Panc1 (cell line): ENCODE measurements at regions not wholly inside any gene's neighbourhood (a gene's known extent, or its start where the extent isn't known, plus 50 kb on each side); places are given as distances from the start of the nearest gene placed in this dataset.

Experiments used
- ATAC-seq: fragments of 200-7000 bp; cut with Tn5 transposase; 2 replicates; pipeline ENCODE4 v1.9.1; 2020; ENCODE audit warnings: mild to moderate bottlenecking, moderate library complexity
- BruUV-seq: library from RNA; stranded (reverse); fragments of 400-500 nt; replicated peaks from 2 replicates; lab custom pipeline; 2021; lab: Mats Ljungman, UMichigan
- CTCF ChIA-PET: fragments of 300-600 bp; sonication (Branson Sonifier 250); formaldehyde crosslinking; loops from one replicate; lab custom pipeline; 2022; ENCODE audit warnings: antibody characterized with exemption; lab: Charles Lee
- POLR2A ChIA-PET: fragments of 300-600 bp; sonication (Branson Sonifier 250); formaldehyde crosslinking; loops from one replicate; lab custom pipeline; 2022; ENCODE audit warnings: antibody characterized with exemption; lab: Charles Lee
- DNase-seq: peaks from one replicate; pipeline ENCODE4 v3.0.0-alpha.2; 2010; ENCODE audit warnings: low read depth, low spot score
- H3K27ac ChIP-seq: 2 replicates; pipeline ENCODE4 v1.5.1; 2011; ENCODE audit warnings: mild to moderate bottlenecking, low read length, inconsistent platforms
- H3K27me3 ChIP-seq: fragments of 200-500 bp; sonication (Bioruptor generic); 2 replicates; pipeline ENCODE4 v1.6.0; 2014; ENCODE audit warnings: low read length, inconsistent platforms; ENCODE audit not compliant: control insufficient read depth, insufficient read depth
- H3K36me3 ChIP-seq: fragments of 200-500 bp; sonication (Bioruptor generic); 2 replicates; pipeline ENCODE4 v1.5.1; 2014; ENCODE audit warnings: inconsistent platforms, mild to moderate bottlenecking, low read length, moderate library complexity; ENCODE audit not compliant: control insufficient read depth, insufficient read depth
- H3K4me1 ChIP-seq: 2 replicates; pipeline ENCODE4 v1.5.1; 2011; ENCODE audit warnings: inconsistent platforms, mild to moderate bottlenecking, low read length, moderate library complexity; ENCODE audit not compliant: control insufficient read depth, insufficient read depth
- H3K4me3 ChIP-seq, 2 experiments: 2 replicates each; pipeline ENCODE4 v1.5.1; 2011 to 2012; ENCODE audit warnings: low read depth in 2 of 2, low read length in 2 of 2, mild to moderate bottlenecking in 2 of 2, inconsistent platforms in 1 of 2, moderate library complexity in 1 of 2
- H3K9me3 ChIP-seq: fragments of 200-500 bp; sonication (Bioruptor generic); 2 replicates; pipeline ENCODE4 v1.5.1; 2014; ENCODE audit warnings: low read depth, mild to moderate bottlenecking, inconsistent platforms, low read length, moderate library complexity; ENCODE audit not compliant: control insufficient read depth, insufficient read depth
- POLR2AphosphoS5 ChIP-seq: IDR thresholded peaks from 2 replicates; pipeline ENCODE4 v1.6.1; 2012; ENCODE audit warnings: mild to moderate bottlenecking, low read depth, low read length, moderate library complexity
- SIN3A ChIP-seq: IDR thresholded peaks from 2 replicates; pipeline ENCODE4 v1.6.1; 2012; ENCODE audit warnings: low read depth, mild to moderate bottlenecking, low read length, moderate library complexity, borderline replicate concordance; ENCODE audit not compliant: insufficient read depth
- TCF7L2 ChIP-seq: IDR thresholded peaks from 2 replicates; pipeline ENCODE4 v1.6.1; 2011; ENCODE audit warnings: mild to moderate bottlenecking, low read depth, low read length, inconsistent platforms
- in situ Hi-C: cut with HindIII; loops from 2 replicates; pipeline ENCODE4 v1.10.0; 2016; ENCODE audit warnings: low sequenced_read_pairs, low pct_unique_long_range_greater_than_20kb
- intact Hi-C: fragments of 100-400 bp; cut with micrococcal nuclease; formaldehyde crosslinking; loops from one replicate; pipeline ENCODE4 v1.10.0; 2022; ENCODE audit not compliant: unreplicated experiment
- TF ChIP-seq, protein P1 (sequence below): fragments of 450-650 bp; IDR thresholded peaks from 2 replicates; pipeline ENCODE4 v1.5.1; 2017; ENCODE audit warnings: mild to moderate bottlenecking
- TF ChIP-seq, protein P2 (sequence below), 2 experiments: IDR thresholded peaks; 2 replicates each; pipeline ENCODE4 v1.6.1; 2011 to 2012; ENCODE audit warnings: low read depth in 2 of 2, control low read depth in 1 of 2, low read length in 1 of 2, mild to moderate bottlenecking in 1 of 2, moderate library complexity in 1 of 2; ENCODE audit not compliant: insufficient read depth in 1 of 2

DNA sequence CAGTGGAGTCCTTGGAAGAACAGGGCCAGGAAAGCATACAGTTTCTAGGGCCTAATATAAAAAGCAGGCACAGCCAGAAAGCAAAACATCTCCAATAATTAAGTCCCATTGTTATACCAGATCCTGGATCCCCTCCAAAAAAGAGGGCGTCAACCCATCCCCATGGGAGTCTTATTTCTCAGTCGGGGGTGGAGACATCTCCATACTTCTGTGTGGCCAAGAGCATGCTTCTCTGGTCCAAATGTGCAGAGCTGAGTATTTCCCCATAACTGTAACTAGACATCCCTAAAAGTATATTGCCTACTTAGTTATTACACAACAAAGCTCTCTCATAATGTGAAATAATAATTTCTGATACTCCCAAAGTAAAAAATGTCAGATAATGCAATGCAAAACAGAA lies 104.2 kb upstream of the SOX13 start:
- ATAC-seq (no peak), DNase-seq (no peak)
- Histone ChIP-seq H3K36me3 (no peaks in the 10 kb centered on the region), H3K27ac (no peak overlapping the region), H3K27me3 (no peaks in the 10 kb centered on the region), H3K9me3 (peaks cover 17% of the 10 kb centered on the region), H3K4me3 (no peak overlapping the region), H3K4me1 (no peaks in the 10 kb centered on the region)
- CTCF ChIA-PET = no interaction called here
- in situ Hi-C loops (no loop called here), intact Hi-C loops (no loop called here)
- no TSS peak for BruUV-seq
- TF ChIP-seq SIN3A = no peak
- TF ChIP-seq POLR2AphosphoS5 = no peak
- TF ChIP-seq TCF7L2 = no peak
- TF ChIP-seq, protein P1, sequence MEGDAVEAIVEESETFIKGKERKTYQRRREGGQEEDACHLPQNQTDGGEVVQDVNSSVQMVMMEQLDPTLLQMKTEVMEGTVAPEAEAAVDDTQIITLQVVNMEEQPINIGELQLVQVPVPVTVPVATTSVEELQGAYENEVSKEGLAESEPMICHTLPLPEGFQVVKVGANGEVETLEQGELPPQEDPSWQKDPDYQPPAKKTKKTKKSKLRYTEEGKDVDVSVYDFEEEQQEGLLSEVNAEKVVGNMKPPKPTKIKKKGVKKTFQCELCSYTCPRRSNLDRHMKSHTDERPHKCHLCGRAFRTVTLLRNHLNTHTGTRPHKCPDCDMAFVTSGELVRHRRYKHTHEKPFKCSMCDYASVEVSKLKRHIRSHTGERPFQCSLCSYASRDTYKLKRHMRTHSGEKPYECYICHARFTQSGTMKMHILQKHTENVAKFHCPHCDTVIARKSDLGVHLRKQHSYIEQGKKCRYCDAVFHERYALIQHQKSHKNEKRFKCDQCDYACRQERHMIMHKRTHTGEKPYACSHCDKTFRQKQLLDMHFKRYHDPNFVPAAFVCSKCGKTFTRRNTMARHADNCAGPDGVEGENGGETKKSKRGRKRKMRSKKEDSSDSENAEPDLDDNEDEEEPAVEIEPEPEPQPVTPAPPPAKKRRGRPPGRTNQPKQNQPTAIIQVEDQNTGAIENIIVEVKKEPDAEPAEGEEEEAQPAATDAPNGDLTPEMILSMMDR = no peak
- TF ChIP-seq, protein P2, sequence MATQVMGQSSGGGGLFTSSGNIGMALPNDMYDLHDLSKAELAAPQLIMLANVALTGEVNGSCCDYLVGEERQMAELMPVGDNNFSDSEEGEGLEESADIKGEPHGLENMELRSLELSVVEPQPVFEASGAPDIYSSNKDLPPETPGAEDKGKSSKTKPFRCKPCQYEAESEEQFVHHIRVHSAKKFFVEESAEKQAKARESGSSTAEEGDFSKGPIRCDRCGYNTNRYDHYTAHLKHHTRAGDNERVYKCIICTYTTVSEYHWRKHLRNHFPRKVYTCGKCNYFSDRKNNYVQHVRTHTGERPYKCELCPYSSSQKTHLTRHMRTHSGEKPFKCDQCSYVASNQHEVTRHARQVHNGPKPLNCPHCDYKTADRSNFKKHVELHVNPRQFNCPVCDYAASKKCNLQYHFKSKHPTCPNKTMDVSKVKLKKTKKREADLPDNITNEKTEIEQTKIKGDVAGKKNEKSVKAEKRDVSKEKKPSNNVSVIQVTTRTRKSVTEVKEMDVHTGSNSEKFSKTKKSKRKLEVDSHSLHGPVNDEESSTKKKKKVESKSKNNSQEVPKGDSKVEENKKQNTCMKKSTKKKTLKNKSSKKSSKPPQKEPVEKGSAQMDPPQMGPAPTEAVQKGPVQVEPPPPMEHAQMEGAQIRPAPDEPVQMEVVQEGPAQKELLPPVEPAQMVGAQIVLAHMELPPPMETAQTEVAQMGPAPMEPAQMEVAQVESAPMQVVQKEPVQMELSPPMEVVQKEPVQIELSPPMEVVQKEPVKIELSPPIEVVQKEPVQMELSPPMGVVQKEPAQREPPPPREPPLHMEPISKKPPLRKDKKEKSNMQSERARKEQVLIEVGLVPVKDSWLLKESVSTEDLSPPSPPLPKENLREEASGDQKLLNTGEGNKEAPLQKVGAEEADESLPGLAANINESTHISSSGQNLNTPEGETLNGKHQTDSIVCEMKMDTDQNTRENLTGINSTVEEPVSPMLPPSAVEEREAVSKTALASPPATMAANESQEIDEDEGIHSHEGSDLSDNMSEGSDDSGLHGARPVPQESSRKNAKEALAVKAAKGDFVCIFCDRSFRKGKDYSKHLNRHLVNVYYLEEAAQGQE (IDR thresholded peaks at IDR 0.05; ENCODE audit: insufficient read depth in 1 of 2, low read depth in 2 of 2, low read length in 1 of 2) = no peak
- POLR2A ChIA-PET = no interaction called here

DNA sequence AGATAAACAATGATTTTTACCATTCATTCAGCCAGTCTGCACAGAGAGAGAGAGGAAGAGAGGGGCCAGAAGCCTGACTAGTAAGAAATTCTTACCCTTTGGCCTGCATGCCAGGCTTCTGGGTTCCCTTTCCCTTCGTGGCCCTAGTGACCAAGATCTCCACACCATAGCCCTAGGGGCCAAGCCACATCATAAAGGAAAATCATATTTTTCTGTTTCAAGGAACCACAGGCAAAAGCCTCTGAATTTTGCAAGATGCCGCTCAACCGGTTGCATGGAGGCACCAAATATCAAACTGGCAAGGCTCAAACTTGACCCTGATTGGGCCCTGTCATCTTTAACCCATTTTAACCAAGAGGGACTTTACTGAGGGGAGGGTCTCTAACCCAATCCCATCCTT lies 103.1 kb upstream of the SOX13 start:
- BruUV-seq = no TSS peak
- intact Hi-C loops = no loop called here
- no peaks in the 10 kb centered on the region for H3K4me1 ChIP-seq

More for the DNA sequence above, 103.1 kb upstream of the SOX13 start:
- ChIA-PET POLR2A (no interaction called here), CTCF (no interaction called here)
- H3K27ac ChIP-seq = no peak overlapping the region
- in situ Hi-C loops = no loop called here
- no peaks in the 10 kb centered on the region for H3K36me3 ChIP-seq
- ATAC-seq = no peak
- TF ChIP-seq, protein P2 (IDR thresholded peaks at IDR 0.05; ENCODE audit: insufficient read depth in 1 of 2, low read depth in 2 of 2, low read length in 1 of 2) = no peak
- TF ChIP-seq, protein P1 = no peak
- TF ChIP-seq TCF7L2 (no peak), POLR2AphosphoS5 (no peak), SIN3A (no peak)
- H3K27me3 ChIP-seq = no peaks in the 10 kb centered on the region
- peaks cover 19% of the 10 kb centered on the region for H3K9me3 ChIP-seq
- no peak overlapping the region for H3K4me3 ChIP-seq
- DNase-seq = no peak
